ENCODE measurements at regions not wholly inside any gene's neighbourhood (a gene's known extent, or its start where the extent isn't known, plus 50 kb on each side); places are given as distances from the start of the nearest gene placed in this dataset.

DNA sequence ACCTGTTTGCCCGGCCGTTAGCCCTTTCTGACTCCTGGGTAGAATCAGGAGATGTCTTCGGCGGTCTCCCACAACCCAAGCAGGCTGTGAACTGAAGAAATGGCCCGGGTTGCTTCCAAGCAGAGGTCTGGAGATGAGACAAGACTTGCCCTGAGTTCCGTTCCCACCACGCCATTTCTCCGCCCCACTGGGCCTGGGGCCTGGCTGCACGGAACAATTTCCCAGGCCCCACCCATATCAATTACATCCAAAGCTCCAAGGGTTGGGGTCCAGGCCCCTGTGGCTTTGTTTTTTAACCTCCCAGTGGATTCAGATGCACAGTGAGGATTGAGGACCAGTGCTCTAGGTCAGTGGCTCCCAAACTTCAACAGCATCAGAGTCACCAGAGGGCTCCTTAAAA, 214.5 kb upstream of the ARID1B start (continued):
- no peak for TF ChIP-seq FOSL1 (IDR thresholded peaks at IDR 0.05; ENCODE audit: low read depth)
- no peak for TF ChIP-seq ZNF274 (IDR thresholded peaks at IDR 0.05; ENCODE audit: low read depth, low read length)
- TF ChIP-seq CEBPB (IDR thresholded peaks at IDR 0.05; ENCODE audit: low read depth): no peak

- Histone ChIP-seq H3K9me3 (ENCODE audit: control insufficient read depth in 1 of 2, insufficient read depth in 1 of 2, low read depth in 1 of 2, low read length in 2 of 2) (0 out of 4 replicates have a peak, but pooled peaks cover 0 to 8% of the 10 kb centered on the region in 2 experiments), H3K79me2 (ENCODE audit: insufficient read depth, low read length) (no peaks in the 10 kb centered on the region), H3K4me3 (replicated peaks in 1 of 2; ENCODE audit: low read depth in 1 of 2, low read length in 2 of 2) (no peak overlapping the region), H3K9ac (ENCODE audit: low read length) (no peak overlapping the region), H2AFZ (ENCODE audit: low read depth, low read length, poor library complexity, severe bottlenecking) (no peak overlapping the region), H3K36me3 (ENCODE audit: control insufficient read depth in 1 of 2, insufficient read depth in 2 of 2, low read length in 2 of 2) (no peaks in the 10 kb centered on the region), H3K9me2 (ENCODE audit: insufficient read depth) (no peaks in the 10 kb centered on the region), H3K4me2 (ENCODE audit: low read length) (no peak overlapping the region), H3K27me3 (ENCODE audit: insufficient read depth, low read length) (no peaks in the 10 kb centered on the region), H3K27ac (ENCODE audit: low read depth, low read length) (no peak overlapping the region), H3K4me1 (ENCODE audit: control insufficient read depth in 1 of 2, insufficient read depth in 2 of 2, low read length in 2 of 2) (no peaks in the 10 kb centered on the region), H4K20me1 (ENCODE audit: insufficient read depth) (no peaks in the 10 kb centered on the region)
- RAD21 ChIA-PET (ENCODE audit: low non-redundant PET in 1 of 2, low total read pairs in 2 of 2, uncharacterized antibody in 2 of 2, unreplicated experiment in 2 of 2): no interaction called here
- CTCF ChIA-PET: no interaction called here
- POLR2A ChIA-PET: no interaction called here
- ATAC-seq: no peak
- TF ChIP-seq ZBTB33 (IDR thresholded peaks at IDR 0.05; ENCODE audit: extremely low read depth, insufficient replicate concordance, low read length) (no peak), CTCF (IDR thresholded peaks at IDR 0.05 in 2 of 3, conservative IDR thresholded peaks at IDR 0.05 in 1 of 3; ENCODE audit: borderline replicate concordance in 1 of 3, insufficient read depth in 1 of 3, low read depth in 2 of 3, low read length in 2 of 3) (no peak), RAD21 (IDR thresholded peaks at IDR 0.05; ENCODE audit: low read depth) (no peak)
- BruUV-seq (replicated peaks): no TSS peak
- no peak for DNase-seq (ENCODE audit: low read depth, low spot score)
- intact Hi-C loops (cut with micrococcal nuclease): loop anchor here (5.0 to 10.0 kb wide), 5 partner anchors 215 to 1235 kb away; partner anchors contain the start of gene ARID1B
These were observed 215.2 kb upstream of the ARID1B start for GRCh38 chr6:156562019-156562418.
